ENCODE measurements at regions not wholly inside any gene's neighbourhood (a gene's known extent, or its start where the extent isn't known, plus 50 kb on each side); places are given as distances from the start of the nearest gene placed in this dataset.

DNA sequence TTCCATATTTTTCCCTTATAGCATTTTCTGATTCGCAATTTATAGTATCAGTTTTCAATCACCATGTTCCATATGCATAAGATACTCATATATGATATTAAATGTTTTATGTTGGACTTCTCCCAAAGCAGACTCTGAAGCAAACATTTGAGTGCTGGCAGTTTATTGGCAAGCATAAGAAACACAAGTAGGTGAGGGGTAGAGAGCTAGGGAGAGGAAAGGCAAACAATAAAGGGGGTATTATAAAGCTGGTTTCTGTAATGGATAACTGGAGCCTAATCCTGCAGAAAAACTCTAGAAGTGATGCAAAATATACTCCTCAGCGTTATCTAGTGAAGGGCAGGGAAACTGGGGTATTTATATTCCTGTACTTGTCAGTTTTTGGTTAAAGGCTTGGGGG, 491.5 kb upstream of the TGFBR2 start:
- DNase-seq (ENCODE audit: low read depth), result no peak

DNA sequence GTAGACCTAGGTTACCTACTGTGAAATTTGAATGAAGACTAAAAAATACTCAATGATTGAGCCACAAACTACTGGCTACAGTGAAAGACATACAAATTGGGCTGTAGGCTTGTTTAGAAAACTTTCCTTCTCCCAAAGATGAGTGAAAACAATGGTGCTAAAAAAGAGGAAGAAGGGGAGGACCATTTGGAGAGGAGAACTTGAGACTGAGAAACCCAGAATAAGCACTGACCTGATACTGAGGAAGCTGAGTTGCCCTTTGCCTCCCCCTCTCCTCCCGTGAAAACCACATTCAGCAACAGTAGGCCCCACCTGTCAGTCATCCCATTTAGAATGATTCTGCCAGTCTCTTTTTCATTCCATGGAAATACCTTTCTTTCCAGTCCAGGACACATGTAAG, 484.0 kb upstream of the TGFBR2 start:
- DNase-seq (ENCODE audit: low read depth), result no peak

GRCh38 chr3:30123224-30123623, 483.2 kb upstream of the TGFBR2 start:
- no peak for DNase-seq (ENCODE audit: low read depth)

DNA sequence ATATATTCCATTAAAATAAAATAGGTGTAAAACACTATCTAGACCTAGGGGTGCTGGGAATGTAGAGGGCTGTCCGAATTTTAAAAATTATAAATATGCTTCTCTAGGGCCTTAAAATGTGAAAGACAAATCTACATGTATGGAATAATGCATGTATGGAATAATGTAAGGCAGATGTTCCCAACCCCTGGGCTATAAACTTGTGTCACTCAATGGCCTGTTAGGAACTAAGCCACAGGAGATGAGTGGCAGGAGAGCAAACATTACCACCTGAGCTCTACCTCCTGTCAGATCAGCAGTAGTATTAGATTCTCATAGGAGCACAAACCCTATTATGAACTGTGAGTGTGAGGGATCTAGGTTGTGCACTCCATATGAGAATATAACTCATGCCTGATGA, 482.6 kb upstream of the TGFBR2 start:
- no peak for DNase-seq (ENCODE audit: low read depth)

GRCh38 chr3:30124435-30125370, 481.7 kb upstream of the TGFBR2 start:
- DNase-seq (ENCODE audit: low read depth), result no peak

DNA sequence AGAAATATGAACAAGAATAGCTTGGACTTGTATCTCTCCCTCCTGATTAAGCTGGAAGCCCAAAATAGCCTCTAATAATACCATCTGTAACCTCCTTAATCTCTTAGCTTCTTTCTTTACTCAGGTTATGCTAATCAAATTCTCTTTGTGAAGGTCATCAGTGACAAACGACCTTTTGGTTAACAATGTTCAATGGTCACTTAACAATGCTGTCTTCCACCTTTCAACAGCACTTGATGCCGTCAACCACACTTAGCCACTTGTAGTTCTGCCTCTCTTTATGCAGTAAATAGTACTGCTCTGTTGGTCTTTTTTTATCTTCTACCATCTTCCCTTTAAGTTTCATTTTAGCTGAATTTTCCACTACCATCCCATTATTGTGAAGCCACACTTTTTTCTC, 476.6 kb upstream of the TGFBR2 start:
- no peak for DNase-seq (ENCODE audit: low read depth)

- DNase-seq (ENCODE audit: low read depth), result no peak
Observed at GRCh38 chr3:30130391-30130790, 476.0 kb upstream of the TGFBR2 start.

- no peak for DNase-seq (ENCODE audit: low read depth)
Observed at GRCh38 chr3:30131191-30131590, 475.2 kb upstream of the TGFBR2 start.

DNA sequence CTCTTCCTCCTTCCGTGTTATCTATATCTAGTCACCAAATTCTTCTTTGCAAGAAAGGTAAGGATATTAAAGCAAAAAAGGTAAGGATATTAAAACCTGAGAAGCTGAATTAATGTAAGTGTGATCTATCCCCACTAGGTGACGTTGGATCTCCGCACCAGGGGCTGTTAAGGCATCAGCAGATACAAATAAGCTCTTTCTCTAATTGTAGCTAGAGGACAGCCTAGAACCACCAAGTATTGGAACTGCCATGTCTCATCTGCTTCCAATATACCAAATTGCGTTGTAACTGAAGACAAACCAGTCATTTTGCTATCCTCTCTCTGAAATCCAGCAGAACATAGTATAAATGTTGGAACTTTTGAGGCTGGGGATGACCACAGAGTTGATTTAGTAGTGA, 471.2 kb upstream of the TGFBR2 start:
- no peak for DNase-seq (ENCODE audit: low read depth)

GRCh38 chr3:30139283-30139682, 467.1 kb upstream of the TGFBR2 start:
- DNase-seq (ENCODE audit: low read depth), result no peak

DNA sequence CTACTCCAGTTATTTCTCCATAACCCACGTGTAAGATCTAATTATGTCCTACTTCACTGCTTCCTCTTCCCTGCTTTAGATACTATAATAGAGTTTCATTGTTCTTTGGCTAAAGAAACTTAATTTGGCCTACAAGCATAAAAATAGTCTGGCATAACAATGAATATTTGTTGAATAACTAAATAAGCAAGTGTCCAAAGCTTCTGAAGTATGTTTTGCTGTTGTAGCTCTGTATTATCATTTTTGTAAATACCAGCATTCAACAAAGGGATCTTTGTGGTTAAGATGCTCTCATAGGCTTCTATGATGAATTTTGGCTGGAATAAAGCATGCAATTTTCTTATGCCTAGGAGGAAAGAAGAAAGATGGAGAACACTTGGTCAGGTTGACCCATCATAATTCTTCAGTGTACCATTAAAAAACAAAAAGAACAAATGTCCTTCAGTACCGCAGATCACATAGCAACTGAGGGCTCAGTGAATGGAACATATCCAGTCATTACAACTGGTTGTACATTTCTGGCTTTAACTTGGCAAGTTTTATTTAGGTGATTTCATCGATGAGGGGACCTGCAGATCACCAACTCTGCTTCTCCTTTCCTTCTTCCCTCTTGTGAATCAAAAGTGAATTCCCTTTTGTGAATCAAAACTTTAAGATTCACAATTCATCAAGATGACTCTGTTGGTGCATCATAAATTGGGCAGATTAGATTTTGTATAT, 465.9 kb upstream of the TGFBR2 start:
- no peak for DNase-seq (ENCODE audit: low read depth)

GRCh38 chr3:30141178-30141581, 465.2 kb upstream of the TGFBR2 start:
- DNase-seq (ENCODE audit: low read depth), result no peak

DNA sequence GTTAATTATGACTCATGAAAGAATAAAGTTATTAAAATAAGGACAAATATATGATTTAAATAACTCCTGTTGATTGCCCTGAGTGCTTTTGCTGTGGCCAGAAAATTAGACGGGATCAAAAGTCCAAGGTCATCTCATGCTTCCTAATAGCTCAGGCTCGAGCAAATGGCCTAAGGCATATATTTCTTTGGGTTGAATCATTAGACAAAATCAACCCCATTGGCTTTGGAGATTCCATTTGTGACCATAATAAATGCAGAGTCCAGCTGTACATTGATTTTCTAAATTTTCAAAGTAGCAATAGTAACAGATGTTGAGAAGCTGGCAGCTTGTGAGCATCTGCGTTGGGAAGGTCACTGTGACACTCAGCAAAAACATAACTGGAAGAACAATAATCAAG, 464.5 kb upstream of the TGFBR2 start:
- DNase-seq (ENCODE audit: low read depth), result no peak

DNA sequence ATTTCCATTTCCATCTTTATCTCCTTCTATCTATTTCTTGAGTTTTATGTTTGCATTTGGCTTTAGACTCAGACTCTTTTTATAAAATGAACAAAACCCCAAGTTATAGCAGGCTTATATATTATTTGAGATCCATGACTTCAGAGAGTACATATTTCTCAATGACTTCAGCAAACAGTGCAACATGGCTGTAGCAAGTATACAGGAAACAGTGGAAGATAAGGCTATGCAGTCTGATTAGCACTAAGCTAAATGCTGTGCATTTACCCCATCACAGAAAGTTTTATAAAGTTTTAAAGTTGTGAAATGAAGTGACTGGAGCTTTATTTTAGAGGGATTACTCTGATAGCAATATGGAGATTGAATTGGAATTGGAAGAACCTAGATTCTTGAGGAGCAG, 463.5 kb upstream of the TGFBR2 start:
- DNase-seq (ENCODE audit: low read depth), result no peak

- no peak for DNase-seq (ENCODE audit: low read depth)
Observed at GRCh38 chr3:30145281-30145680, 461.1 kb upstream of the TGFBR2 start.

GRCh38 chr3:30146978-30147377, 459.4 kb upstream of the TGFBR2 start:
- DNase-seq (ENCODE audit: low read depth), result no peak

DNA sequence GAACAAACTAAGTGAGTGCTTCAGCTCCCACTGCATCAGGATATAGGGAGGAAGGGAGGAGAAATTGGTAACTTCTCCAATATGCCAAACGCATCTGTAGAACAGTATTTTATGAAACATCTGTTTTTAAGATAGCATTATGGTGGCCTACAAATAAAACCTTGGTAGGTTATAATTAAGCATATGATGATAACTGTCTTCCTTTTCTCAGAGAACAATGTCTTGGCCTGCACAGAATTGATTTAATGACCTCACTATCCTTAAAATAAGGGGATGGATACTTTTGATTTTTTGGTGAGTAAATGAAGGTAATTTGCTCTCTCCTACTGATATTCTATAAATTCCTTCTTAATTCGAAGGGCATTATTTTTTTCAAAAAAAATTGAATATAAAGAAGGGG, 451.5 kb upstream of the TGFBR2 start:
- DNase-seq (ENCODE audit: low read depth), result no peak

DNA sequence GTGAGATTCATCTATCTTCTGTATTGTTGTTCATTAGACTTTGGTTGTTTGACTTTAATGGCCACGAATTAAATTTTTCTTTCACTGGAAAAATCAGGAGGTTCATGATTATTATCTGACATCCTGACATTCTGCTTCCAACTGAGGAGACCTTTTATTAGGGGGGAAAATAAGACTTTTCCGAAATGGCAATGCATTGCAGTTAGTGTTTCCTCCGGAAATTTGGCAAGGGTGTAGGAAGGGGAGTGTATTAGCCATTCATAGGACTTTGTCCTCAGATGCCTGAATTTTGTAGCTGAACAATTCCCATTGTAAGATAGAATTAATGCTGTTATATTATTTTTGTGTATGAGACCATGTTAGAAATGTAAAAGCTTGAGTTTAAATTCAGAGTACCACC, 450.6 kb upstream of the TGFBR2 start:
- DNase-seq (ENCODE audit: low read depth), result no peak

DNA sequence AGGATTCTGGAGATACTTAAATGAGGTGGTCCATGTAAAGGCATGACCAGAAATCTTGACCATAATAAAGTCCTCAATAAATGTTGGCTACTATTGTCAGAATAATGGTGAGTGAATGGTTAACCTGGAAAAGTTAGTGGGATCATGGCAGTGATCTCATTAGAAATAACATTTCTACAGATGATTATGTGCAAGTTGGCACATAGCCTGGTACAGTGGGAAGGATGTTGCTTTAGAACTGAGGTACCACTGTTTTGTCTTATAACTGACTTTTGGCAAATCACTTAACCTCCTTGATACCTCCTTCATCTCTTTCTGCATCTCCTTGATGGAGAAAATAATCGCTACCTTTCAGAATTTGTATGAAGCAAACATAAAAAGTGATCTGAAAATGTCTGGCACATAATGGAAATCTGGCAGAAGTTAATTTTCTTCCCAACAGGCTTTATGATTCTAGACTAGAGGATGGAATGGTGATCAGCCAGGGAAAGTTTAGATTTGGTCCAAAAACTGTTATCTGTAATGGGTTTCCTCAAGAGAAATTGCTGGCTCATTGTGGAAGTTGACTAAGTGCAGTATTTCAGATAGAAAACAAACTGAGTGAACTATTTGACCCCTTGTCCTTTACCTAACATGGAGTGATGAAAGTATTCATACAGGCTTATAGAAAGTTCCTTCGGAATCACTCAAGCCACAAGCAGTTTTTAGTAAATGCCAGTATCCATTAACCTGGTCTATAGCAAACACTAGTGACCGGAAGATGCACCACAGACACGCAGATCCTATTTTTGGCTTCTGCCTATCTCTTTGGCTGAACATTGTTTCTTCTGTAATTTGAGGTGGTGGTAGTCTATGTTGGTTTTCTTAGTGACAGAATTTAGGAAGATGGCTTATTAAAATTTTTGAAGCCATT, 449.6 kb upstream of the TGFBR2 start:
- DNase-seq (ENCODE audit: low read depth), result no peak

DNA sequence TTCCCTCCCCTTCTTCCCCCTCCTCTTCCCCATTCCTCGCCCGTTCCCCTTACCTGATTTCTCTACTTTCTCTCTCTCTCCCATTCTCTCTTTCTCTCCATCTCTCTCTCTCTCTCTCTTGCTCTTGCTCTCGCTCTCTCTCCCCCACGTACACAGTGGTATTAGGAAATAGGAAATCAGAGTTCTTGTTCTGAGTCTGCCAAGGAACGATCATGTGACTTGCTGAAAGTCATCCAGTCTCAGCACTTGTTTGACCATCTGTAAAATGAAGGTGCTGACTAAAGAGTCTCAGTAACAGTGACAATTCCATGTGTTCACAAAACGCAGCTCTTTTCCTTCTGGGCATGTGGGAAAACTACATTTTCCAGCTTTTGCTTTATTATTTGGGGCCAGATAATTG, 445.0 kb upstream of the TGFBR2 start:
- no peak for DNase-seq (ENCODE audit: low read depth)

DNA sequence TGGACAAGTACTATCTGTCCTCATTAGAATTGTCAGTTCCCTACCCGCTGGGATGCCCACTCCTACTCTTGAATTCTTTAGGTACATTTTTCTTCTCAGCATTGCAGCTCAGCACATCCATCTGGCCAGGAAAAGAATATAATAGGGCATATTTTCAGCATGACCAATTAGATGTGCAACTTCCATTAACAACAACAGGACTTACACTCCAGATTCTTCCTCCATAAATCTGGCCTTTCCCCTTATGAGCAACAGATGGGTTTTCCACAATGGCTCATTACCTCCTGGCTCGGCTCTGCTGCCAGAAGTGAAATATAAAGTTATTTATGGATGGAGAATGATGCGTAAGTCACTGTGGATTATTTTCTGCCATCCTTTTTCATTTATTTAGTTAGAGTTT, 443.8 kb upstream of the TGFBR2 start:
- DNase-seq (ENCODE audit: low read depth), result no peak

DNA sequence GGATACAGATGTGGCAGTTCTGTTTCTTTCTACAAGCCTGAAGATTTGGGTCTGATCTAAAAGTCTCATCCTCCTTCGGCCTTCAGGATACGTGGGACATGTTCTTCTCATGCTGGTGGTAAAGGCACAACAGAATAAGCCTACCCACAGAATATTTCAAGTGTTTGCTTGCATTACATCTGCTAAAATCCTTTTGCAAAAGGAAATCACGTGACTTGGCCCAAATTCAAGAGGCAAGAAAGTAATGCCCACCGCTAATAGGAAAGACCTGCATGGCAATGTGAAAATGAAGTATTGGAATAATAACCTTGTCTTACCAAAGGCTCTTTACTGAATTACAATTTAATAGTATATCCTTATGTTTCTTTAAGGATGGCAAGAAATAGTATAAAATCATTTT, 439.9 kb upstream of the TGFBR2 start:
- no peak for DNase-seq (ENCODE audit: low read depth)
